ENCODE measurements at regions not wholly inside any gene's neighbourhood (a gene's known extent, or its start where the extent isn't known, plus 50 kb on each side); places are given as distances from the start of the nearest gene placed in this dataset.

DNA sequence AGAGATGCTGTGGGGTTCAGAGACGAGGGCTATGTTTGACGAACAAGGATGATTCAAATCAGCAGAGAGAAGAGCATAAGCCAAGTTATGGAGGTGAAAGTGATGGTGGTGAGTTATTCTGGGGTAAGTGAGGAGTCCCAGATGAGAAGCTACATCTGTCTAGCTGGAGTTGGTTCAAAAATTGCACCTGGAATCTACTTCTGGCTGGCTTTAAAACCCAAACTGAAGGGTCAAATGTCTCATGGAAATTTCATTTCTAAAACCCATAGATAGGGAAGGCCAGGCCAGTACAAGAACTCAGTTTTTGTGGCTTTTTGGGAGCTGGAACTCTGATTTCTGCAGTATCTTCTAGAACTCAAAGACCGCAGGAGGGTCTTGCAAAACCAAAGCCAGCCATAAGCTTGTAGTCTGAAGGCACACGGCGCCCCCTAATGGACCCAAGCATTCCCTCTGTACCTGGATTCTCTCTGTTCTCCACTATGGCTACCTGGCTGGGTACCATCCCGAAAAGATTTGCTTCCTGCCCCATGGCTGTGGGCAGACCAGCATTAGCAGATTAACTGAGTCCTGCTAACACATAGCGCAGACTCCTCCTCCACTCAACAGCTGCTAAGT lies 229.1 kb upstream of the SLC14A2 start:
- peak; percentile 43 for TF ChIP-seq CTCF (IDR thresholded peaks at IDR 0.05; ENCODE audit: insufficient read depth, low read depth, low read length)
- no peak for TF ChIP-seq EZH2 (IDR thresholded peaks at IDR 0.05; ENCODE audit: insufficient read depth, low read length)

Measured in astrocyte (in vitro differentiated cells and primary cell).